ENCODE measurements at regions not wholly inside any gene's neighbourhood (a gene's known extent, or its start where the extent isn't known, plus 50 kb on each side); places are given as distances from the start of the nearest gene placed in this dataset.

DNA sequence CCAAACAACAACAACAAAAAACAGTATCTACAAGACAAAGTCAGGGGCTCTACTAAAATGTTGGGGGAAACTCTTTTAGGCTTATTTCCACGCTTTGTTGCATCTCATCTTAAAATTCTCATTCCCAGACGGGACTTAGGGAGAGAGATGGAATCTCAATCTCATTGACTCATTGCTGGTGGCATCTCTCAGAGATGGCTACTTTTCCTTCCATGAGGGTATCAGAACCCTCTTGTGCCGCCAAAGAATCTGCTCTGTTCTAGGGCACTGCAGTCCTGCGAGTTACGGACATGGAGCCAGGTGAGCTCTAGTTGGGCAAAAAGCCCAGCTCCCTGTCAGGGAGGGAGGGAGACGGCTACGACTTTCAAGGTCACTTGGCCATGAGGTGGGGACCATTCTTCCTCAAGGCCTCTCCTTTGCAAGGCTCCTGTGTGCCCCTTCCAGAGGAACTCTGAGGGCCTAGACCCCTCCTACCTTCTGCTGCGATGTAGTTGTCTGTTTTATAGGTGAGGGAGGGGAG, 68.0 kb downstream of the MYCN start:
- TF ChIP-seq, protein P1, sequence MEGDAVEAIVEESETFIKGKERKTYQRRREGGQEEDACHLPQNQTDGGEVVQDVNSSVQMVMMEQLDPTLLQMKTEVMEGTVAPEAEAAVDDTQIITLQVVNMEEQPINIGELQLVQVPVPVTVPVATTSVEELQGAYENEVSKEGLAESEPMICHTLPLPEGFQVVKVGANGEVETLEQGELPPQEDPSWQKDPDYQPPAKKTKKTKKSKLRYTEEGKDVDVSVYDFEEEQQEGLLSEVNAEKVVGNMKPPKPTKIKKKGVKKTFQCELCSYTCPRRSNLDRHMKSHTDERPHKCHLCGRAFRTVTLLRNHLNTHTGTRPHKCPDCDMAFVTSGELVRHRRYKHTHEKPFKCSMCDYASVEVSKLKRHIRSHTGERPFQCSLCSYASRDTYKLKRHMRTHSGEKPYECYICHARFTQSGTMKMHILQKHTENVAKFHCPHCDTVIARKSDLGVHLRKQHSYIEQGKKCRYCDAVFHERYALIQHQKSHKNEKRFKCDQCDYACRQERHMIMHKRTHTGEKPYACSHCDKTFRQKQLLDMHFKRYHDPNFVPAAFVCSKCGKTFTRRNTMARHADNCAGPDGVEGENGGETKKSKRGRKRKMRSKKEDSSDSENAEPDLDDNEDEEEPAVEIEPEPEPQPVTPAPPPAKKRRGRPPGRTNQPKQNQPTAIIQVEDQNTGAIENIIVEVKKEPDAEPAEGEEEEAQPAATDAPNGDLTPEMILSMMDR (IDR thresholded peaks at IDR 0.05 in 8 of 11, conservative IDR thresholded peaks at IDR 0.05 in 3 of 11): no peak
- TF ChIP-seq POLR2A (IDR thresholded peaks at IDR 0.05): no peak
